HEK293 (cell line): ENCODE measurements at regions not wholly inside any gene's neighbourhood (a gene's known extent, or its start where the extent isn't known, plus 50 kb on each side); places are given as distances from the start of the nearest gene placed in this dataset.

ENCODE experiments used
- CTCF ChIA-PET: fragments of 350-600 bp; formaldehyde crosslinking; extraction: SDS; loops from one replicate; lab custom pipeline; 2021; ENCODE audit warnings: antibody characterized with exemption; lab: Yijun Ruan, JAX
- POLR2A ChIA-PET: fragments of 300-600 bp; formaldehyde crosslinking; extraction: SDS; loops from one replicate; lab custom pipeline; 2020; ENCODE audit warnings: antibody characterized with exemption, inconsistent platforms; lab: Yijun Ruan, JAX
- H3K27ac ChIP-seq: fragments of 200-500 bp; sonication (Bioruptor generic); 2 replicates; pipeline ENCODE4 v1.5.1; 2014; ENCODE audit warnings: low read depth, low read length, control low read depth, inconsistent platforms; ENCODE audit errors: extremely low read depth
- H3K36me3 ChIP-seq, 2 experiments: fragments of 200-500 bp in 1 of 2; sonication (Bioruptor generic) in 1 of 2; 1 replicate in 1 of 2; 2 replicates in 1 of 2; pipeline ENCODE4 v1.5.1; 2014 to 2017; ENCODE audit warnings: inconsistent platforms in 2 of 2, low read length in 2 of 2; ENCODE audit not compliant: control insufficient read depth in 2 of 2, insufficient read depth in 1 of 2
- H3K4me1 ChIP-seq: fragments of 200-500 bp; sonication (Bioruptor generic); 2 replicates; pipeline ENCODE4 v1.5.1; 2014; ENCODE audit warnings: mild to moderate bottlenecking, low read length, inconsistent platforms; ENCODE audit not compliant: control insufficient read depth, insufficient read depth
- H3K4me3 ChIP-seq: 2 replicates; pipeline ENCODE4 v1.5.1; 2011; ENCODE audit warnings: low read depth, mild to moderate bottlenecking, control low read depth, low read length, moderate library complexity
- H3K9me3 ChIP-seq: fragments of 200-500 bp; sonication (Bioruptor generic); 2 replicates; pipeline ENCODE4 v1.5.1; 2014; ENCODE audit warnings: low read depth, low read length, inconsistent platforms; ENCODE audit not compliant: control insufficient read depth, insufficient read depth
- BCL11B ChIP-seq: fragments of 450-650 bp; formaldehyde crosslinking; IDR thresholded peaks from 2 replicates; pipeline ENCODE4 v1.5.1; 2016; ENCODE audit warnings: low read depth, missing biosample characterization, missing genetic modification characterization
- HOXC10 ChIP-seq: sonication (generic); formaldehyde crosslinking; IDR thresholded peaks from 2 replicates; pipeline ENCODE4 v1.8.1; 2023; ENCODE audit warnings: mild to moderate bottlenecking, missing genetic modification reagents
- OSR2 ChIP-seq: fragments of 450-650 bp; formaldehyde crosslinking; IDR thresholded peaks from 2 replicates; pipeline ENCODE4 v1.5.1; 2016; ENCODE audit warnings: missing biosample characterization, missing genetic modification characterization
- SP3 ChIP-seq: fragments of 450-650 bp; formaldehyde crosslinking; IDR thresholded peaks from 2 replicates; pipeline ENCODE4 v1.5.1; 2016; ENCODE audit warnings: missing biosample characterization, missing genetic modification characterization
- ZBTB20 ChIP-seq: fragments of 450-650 bp; formaldehyde crosslinking; IDR thresholded peaks from 2 replicates; pipeline ENCODE4 v1.5.1; 2016; ENCODE audit warnings: missing biosample characterization, missing genetic modification characterization
- ZNF19 ChIP-seq: fragments of 450-650 bp; formaldehyde crosslinking; IDR thresholded peaks from 2 replicates; pipeline ENCODE4; 2016; ENCODE audit warnings: missing biosample characterization, missing genetic modification characterization, low read depth
- ZNF202 ChIP-seq: fragments of 450-650 bp; formaldehyde crosslinking; IDR thresholded peaks from 2 replicates; pipeline ENCODE4 v1.5.1; 2016; ENCODE audit warnings: missing biosample characterization, missing genetic modification characterization, borderline replicate concordance
- ZNF221 ChIP-seq: fragments of 450-650 bp; formaldehyde crosslinking; IDR thresholded peaks from 2 replicates; pipeline ENCODE4 v1.5.1; 2017; ENCODE audit warnings: missing biosample characterization, missing genetic modification characterization, borderline replicate concordance
- ZNF510 ChIP-seq: fragments of 450-650 bp; formaldehyde crosslinking; IDR thresholded peaks from 2 replicates; pipeline ENCODE4 v1.5.1; 2018; ENCODE audit warnings: mild to moderate bottlenecking, missing genetic modification characterization, missing biosample characterization; ENCODE audit not compliant: insufficient replicate concordance
- ZNF558 ChIP-seq: fragments of 450-650 bp; formaldehyde crosslinking; IDR thresholded peaks from 2 replicates; pipeline ENCODE4 v1.5.1; 2016; ENCODE audit warnings: missing biosample characterization, missing genetic modification characterization
- ZNF560 ChIP-seq: fragments of 450-650 bp; formaldehyde crosslinking; IDR thresholded peaks from 2 replicates; pipeline ENCODE4 v1.5.1; 2017; ENCODE audit warnings: missing biosample characterization, missing genetic modification characterization, borderline replicate concordance
- ZNF629 ChIP-seq: fragments of 450-650 bp; formaldehyde crosslinking; IDR thresholded peaks from 2 replicates; pipeline ENCODE4 v1.5.1; 2017; ENCODE audit warnings: missing biosample characterization, missing genetic modification characterization
- ZNF670 ChIP-seq: fragments of 450-650 bp; formaldehyde crosslinking; IDR thresholded peaks from 2 replicates; pipeline ENCODE4 v1.5.1; 2016; ENCODE audit warnings: missing biosample characterization, missing genetic modification characterization, low read depth
- ZNF677 ChIP-seq: fragments of 450-650 bp; IDR thresholded peaks from 2 replicates; pipeline ENCODE4 v1.5.0; 2018; ENCODE audit warnings: missing biosample characterization, mild to moderate bottlenecking, missing genetic modification characterization, moderate library complexity
- ZNF768 ChIP-seq: fragments of 450-650 bp; formaldehyde crosslinking; IDR thresholded peaks from 2 replicates; pipeline ENCODE4 v1.5.1; 2018; ENCODE audit warnings: missing biosample characterization, mild to moderate bottlenecking, missing genetic modification characterization
- ZNF776 ChIP-seq: fragments of 450-650 bp; formaldehyde crosslinking; IDR thresholded peaks from 2 replicates; pipeline ENCODE4 v1.5.0; 2017; ENCODE audit warnings: missing biosample characterization, missing genetic modification characterization, borderline replicate concordance
- ZNF777 ChIP-seq: fragments of 450-650 bp; formaldehyde crosslinking; IDR thresholded peaks from 2 replicates; pipeline ENCODE4 v1.5.1; 2017; ENCODE audit warnings: missing biosample characterization, missing genetic modification characterization, borderline replicate concordance
- ZNF785 ChIP-seq: fragments of 450-650 bp; formaldehyde crosslinking; IDR thresholded peaks from 2 replicates; pipeline ENCODE4 v1.5.1; 2016; ENCODE audit warnings: missing biosample characterization, missing genetic modification characterization
- ZNF837 ChIP-seq: fragments of 450-650 bp; formaldehyde crosslinking; IDR thresholded peaks from 2 replicates; pipeline ENCODE4 v1.5.1; 2016; ENCODE audit warnings: missing biosample characterization, missing genetic modification characterization
- TF ChIP-seq, protein P1 (sequence below): fragments of 450-650 bp; formaldehyde crosslinking; IDR thresholded peaks from 2 replicates; pipeline ENCODE4 v1.5.1; 2016; ENCODE audit warnings: missing biosample characterization, missing genetic modification characterization
- TF ChIP-seq, protein P2 (sequence below): fragments of 450-650 bp; formaldehyde crosslinking; IDR thresholded peaks from 2 replicates; pipeline ENCODE4 v1.5.1; 2016; ENCODE audit warnings: missing biosample characterization, missing genetic modification characterization
- TF ChIP-seq, protein P3 (sequence below): fragments of 450-650 bp; formaldehyde crosslinking; IDR thresholded peaks from 2 replicates; pipeline ENCODE4 v1.5.1; 2016; ENCODE audit warnings: missing biosample characterization, missing genetic modification characterization, low read depth
- TF ChIP-seq, protein P4 (sequence below): fragments of 450-650 bp; formaldehyde crosslinking; IDR thresholded peaks from 2 replicates; pipeline ENCODE4 v1.5.1; 2016; ENCODE audit warnings: missing biosample characterization, missing genetic modification characterization
- TF ChIP-seq, protein P5 (sequence below): IDR thresholded peaks from 2 replicates; pipeline ENCODE4 v1.6.1; 2011; ENCODE audit warnings: mild to moderate bottlenecking, low read depth, low read length, borderline replicate concordance
- TF ChIP-seq, protein P6 (sequence below): fragments of 450-650 bp; formaldehyde crosslinking; IDR thresholded peaks from 2 replicates; pipeline ENCODE4 v1.5.1; 2016; ENCODE audit warnings: missing biosample characterization, missing genetic modification characterization

DNA sequence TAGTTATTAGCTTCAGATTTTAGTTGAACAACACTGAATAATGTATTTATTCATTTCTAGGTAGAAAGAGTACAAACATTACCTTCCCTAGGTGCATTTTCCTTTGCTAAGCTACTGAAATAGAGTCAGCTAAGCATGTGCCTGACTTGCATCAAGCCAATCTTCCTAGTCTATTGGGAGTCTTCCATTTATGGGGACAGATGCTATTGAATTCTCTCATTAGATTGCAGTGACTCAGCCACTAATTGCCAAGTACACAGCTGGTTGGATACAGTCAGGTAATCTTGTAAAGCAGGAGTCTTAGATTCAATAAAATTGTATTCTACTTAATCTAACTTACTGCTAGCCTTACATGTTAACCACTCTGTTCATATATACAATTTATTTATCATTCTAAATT lies 55.2 kb upstream of the RPS13 start:
- ChIA-PET POLR2A (no interaction called here), CTCF (no interaction called here)
- Histone ChIP-seq H3K27ac (no peak overlapping the region), H3K4me1 (no peaks in the 10 kb centered on the region), H3K36me3 (peaks cover 3 to 48% of the 10 kb centered on the region in 2 experiments; a peak in 2 of 3 replicates), H3K4me3 (no peak overlapping the region), H3K9me3 (no peaks in the 10 kb centered on the region)
- TF ChIP-seq ZNF560 (tag by site-specific recombination), result no peak
- no peak for TF ChIP-seq ZNF670 (tag by site-specific recombination)
- no peak for TF ChIP-seq HOXC10
- TF ChIP-seq ZNF837, result no peak
- no peak for TF ChIP-seq ZNF510 (tag by site-specific recombination)
- no peak for TF ChIP-seq ZNF221 (tag by site-specific recombination)
- TF ChIP-seq ZNF19 (tag by site-specific recombination), result no peak
- TF ChIP-seq, protein P1, sequence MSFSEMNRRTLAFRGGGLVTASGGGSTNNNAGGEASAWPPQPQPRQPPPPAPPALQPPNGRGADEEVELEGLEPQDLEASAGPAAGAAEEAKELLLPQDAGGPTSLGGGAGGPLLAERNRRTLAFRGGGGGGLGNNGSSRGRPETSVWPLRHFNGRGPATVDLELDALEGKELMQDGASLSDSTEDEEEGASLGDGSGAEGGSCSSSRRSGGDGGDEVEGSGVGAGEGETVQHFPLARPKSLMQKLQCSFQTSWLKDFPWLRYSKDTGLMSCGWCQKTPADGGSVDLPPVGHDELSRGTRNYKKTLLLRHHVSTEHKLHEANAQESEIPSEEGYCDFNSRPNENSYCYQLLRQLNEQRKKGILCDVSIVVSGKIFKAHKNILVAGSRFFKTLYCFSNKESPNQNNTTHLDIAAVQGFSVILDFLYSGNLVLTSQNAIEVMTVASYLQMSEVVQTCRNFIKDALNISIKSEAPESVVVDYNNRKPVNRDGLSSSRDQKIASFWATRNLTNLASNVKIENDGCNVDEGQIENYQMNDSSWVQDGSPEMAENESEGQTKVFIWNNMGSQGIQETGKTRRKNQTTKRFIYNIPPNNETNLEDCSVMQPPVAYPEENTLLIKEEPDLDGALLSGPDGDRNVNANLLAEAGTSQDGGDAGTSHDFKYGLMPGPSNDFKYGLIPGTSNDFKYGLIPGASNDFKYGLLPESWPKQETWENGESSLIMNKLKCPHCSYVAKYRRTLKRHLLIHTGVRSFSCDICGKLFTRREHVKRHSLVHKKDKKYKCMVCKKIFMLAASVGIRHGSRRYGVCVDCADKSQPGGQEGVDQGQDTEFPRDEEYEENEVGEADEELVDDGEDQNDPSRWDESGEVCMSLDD (tag by site-specific recombination), result no peak
- TF ChIP-seq, protein P2, sequence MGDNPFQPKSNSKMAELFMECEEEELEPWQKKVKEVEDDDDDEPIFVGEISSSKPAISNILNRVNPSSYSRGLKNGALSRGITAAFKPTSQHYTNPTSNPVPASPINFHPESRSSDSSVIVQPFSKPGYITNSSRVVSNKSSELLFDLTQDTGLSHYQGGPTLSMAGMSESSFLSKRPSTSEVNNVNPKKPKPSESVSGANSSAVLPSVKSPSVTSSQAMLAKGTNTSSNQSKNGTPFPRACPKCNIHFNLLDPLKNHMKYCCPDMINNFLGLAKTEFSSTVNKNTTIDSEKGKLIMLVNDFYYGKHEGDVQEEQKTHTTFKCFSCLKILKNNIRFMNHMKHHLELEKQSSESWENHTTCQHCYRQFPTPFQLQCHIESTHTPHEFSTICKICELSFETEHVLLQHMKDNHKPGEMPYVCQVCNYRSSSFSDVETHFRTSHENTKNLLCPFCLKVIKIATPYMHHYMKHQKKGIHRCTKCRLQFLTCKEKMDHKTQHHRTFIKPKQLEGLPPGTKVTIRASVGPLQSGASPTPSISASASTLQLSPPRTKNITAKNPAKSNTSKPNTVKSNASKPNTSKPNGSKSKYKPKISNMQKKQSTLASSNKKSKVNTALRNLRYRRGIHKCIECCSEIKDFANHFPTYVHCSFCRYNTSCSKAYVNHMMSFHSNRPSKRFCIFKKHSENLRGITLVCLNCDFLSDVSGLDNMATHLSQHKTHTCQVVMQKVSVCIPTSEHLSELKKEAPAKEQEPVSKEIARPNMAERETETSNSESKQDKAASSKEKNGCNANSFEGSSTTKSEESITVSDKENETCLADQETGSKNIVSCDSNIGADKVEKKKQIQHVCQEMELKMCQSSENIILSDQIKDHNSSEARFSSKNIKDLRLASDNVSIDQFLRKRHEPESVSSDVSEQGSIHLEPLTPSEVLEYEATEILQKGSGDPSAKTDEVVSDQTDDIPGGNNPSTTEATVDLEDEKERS, result no peak
- TF ChIP-seq, protein P3, sequence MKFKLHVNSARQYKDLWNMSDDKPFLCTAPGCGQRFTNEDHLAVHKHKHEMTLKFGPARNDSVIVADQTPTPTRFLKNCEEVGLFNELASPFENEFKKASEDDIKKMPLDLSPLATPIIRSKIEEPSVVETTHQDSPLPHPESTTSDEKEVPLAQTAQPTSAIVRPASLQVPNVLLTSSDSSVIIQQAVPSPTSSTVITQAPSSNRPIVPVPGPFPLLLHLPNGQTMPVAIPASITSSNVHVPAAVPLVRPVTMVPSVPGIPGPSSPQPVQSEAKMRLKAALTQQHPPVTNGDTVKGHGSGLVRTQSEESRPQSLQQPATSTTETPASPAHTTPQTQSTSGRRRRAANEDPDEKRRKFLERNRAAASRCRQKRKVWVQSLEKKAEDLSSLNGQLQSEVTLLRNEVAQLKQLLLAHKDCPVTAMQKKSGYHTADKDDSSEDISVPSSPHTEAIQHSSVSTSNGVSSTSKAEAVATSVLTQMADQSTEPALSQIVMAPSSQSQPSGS (tag by site-specific recombination), result no peak
- no peak for TF ChIP-seq ZNF777 (tag by site-specific recombination)
- no peak for TF ChIP-seq ZNF629 (tag by site-specific recombination)
- TF ChIP-seq ZNF202 (tag by site-specific recombination), result no peak
- TF ChIP-seq BCL11B (tag by site-specific recombination), result no peak
- no peak for TF ChIP-seq ZNF776 (tag by site-specific recombination)

DNA sequence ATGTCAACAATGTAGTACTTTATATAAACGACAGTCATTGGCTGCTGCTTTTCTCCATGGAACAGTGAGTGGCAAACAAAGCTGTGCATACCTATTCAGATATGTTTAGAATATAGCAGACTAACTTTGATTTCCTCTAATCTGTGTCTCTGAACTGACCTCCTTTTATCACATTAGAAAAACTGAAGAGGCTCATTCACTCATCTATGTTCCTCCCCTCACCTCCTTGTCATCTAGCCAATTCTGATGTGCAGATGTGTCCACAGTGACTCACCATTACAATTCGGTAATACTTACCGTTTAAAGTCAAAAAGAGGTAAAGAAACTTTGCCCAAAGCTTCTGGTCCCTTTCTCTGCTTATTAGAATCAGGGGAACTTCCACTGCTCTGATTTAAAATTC lies 51.5 kb upstream of the RPS13 start:
- Histone ChIP-seq H3K36me3 (peaks cover 3 to 38% of the 10 kb centered on the region in 2 experiments; a peak in 2 of 3 replicates), H3K4me1 (no peaks in the 10 kb centered on the region), H3K9me3 (no peaks in the 10 kb centered on the region), H3K4me3 (no peak overlapping the region), H3K27ac (no peak overlapping the region)
- TF ChIP-seq ZBTB20 (tag by site-specific recombination) (no peak), ZNF777 (tag by site-specific recombination) (no peak), ZNF677 (tag by site-specific recombination) (no peak), SP3 (tag by site-specific recombination) (no peak), ZNF558 (tag by site-specific recombination) (no peak), ZNF785 (no peak), ZNF768 (tag by site-specific recombination) (no peak), OSR2 (tag by site-specific recombination) (no peak)
- TF ChIP-seq, protein P4, sequence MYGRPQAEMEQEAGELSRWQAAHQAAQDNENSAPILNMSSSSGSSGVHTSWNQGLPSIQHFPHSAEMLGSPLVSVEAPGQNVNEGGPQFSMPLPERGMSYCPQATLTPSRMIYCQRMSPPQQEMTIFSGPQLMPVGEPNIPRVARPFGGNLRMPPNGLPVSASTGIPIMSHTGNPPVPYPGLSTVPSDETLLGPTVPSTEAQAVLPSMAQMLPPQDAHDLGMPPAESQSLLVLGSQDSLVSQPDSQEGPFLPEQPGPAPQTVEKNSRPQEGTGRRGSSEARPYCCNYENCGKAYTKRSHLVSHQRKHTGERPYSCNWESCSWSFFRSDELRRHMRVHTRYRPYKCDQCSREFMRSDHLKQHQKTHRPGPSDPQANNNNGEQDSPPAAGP, result no peak
- TF ChIP-seq, protein P5, sequence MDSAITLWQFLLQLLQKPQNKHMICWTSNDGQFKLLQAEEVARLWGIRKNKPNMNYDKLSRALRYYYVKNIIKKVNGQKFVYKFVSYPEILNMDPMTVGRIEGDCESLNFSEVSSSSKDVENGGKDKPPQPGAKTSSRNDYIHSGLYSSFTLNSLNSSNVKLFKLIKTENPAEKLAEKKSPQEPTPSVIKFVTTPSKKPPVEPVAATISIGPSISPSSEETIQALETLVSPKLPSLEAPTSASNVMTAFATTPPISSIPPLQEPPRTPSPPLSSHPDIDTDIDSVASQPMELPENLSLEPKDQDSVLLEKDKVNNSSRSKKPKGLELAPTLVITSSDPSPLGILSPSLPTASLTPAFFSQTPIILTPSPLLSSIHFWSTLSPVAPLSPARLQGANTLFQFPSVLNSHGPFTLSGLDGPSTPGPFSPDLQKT, result no peak
- TF ChIP-seq, protein P6, sequence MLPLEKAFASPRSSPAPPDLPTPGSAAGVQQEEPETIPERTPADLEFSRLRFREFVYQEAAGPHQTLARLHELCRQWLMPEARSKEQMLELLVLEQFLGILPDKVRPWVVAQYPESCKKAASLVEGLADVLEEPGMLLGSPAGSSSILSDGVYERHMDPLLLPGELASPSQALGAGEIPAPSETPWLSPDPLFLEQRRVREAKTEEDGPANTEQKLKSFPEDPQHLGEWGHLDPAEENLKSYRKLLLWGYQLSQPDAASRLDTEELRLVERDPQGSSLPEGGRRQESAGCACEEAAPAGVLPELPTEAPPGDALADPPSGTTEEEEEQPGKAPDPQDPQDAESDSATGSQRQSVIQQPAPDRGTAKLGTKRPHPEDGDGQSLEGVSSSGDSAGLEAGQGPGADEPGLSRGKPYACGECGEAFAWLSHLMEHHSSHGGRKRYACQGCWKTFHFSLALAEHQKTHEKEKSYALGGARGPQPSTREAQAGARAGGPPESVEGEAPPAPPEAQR, result no peak
- CTCF ChIA-PET, result no interaction called here
- POLR2A ChIA-PET, result no interaction called here
